ENCODE measurements at regions not wholly inside any gene's neighbourhood (a gene's known extent, or its start where the extent isn't known, plus 50 kb on each side); places are given as distances from the start of the nearest gene placed in this dataset.

DNA sequence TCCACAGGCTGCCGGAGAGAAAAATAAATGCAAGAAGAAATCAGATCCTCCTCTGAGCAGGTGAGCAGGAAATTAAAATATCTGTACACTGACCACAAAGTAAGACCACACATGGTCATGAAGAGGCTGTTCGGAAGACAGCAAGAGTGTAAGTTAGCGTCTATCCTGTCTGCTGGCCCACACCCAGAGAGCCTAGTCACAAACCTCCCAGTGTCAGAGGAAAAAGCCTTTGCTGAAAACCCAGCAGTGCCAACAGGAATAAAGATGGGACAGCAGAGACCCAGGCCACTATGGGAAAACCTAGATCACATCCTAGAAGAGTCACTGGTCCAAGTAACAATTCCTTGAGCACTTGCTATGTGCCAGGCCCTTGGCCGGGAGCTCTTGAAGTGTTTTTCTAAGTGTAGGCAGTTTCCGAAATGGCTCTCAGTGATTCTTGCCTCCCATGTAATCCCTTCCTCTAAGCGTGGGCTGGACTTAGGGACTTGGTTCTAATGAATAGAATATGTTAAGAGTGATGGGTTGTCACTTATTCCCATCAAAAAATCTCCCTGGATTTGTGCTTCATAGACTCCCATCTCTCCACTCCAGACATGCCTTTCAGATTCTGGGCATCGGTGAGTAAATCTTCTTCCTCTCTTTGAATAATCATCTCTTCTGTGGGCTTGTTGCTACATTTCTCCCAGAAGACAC, 110.9 kb upstream of the PKDCC start:
- TF ChIP-seq, protein P1, sequence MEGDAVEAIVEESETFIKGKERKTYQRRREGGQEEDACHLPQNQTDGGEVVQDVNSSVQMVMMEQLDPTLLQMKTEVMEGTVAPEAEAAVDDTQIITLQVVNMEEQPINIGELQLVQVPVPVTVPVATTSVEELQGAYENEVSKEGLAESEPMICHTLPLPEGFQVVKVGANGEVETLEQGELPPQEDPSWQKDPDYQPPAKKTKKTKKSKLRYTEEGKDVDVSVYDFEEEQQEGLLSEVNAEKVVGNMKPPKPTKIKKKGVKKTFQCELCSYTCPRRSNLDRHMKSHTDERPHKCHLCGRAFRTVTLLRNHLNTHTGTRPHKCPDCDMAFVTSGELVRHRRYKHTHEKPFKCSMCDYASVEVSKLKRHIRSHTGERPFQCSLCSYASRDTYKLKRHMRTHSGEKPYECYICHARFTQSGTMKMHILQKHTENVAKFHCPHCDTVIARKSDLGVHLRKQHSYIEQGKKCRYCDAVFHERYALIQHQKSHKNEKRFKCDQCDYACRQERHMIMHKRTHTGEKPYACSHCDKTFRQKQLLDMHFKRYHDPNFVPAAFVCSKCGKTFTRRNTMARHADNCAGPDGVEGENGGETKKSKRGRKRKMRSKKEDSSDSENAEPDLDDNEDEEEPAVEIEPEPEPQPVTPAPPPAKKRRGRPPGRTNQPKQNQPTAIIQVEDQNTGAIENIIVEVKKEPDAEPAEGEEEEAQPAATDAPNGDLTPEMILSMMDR (IDR thresholded peaks at IDR 0.05), result no peak
- TF ChIP-seq POLR2A (IDR thresholded peaks at IDR 0.05) (no peak), POLR2AphosphoS5 (IDR thresholded peaks at IDR 0.05) (no peak)

All from sigmoid colon (tissue), 4 donors.